Vagina (tissue), 2 donors: ENCODE measurements at regions not wholly inside any gene's neighbourhood (a gene's known extent, or its start where the extent isn't known, plus 50 kb on each side); places are given as distances from the start of the nearest gene placed in this dataset.

Experiments
- DNase-seq, 2 donors: peaks; one replicate each; pipeline ENCODE4 v3.0.0-alpha.2; 2017; ENCODE audit errors: extremely low spot score in 2 of 2
- H3K27ac ChIP-seq: fragments of 200-600 bp; sonication (generic); one replicate; pipeline ENCODE4 v1.5.1; 2019
- H3K27me3 ChIP-seq: fragments of 200-600 bp; sonication (generic); one replicate; pipeline ENCODE4 v1.5.1; 2019
- H3K36me3 ChIP-seq, 2 donors: fragments of 200-600 bp; sonication (generic); one replicate each; pipeline ENCODE4 v1.5.1; 2017 to 2019
- H3K4me1 ChIP-seq: fragments of 200-600 bp; sonication (generic); one replicate; pipeline ENCODE4 v1.5.1; 2019
- H3K4me3 ChIP-seq, 2 donors: fragments of 200-600 bp; sonication (generic); 1 replicate in 1 of 2; 2 replicates in 1 of 2; pipeline ENCODE4 v1.5.1; 2016 to 2019
- H3K9me3 ChIP-seq: fragments of 200-600 bp; sonication (generic); one replicate; pipeline ENCODE4 v1.5.1; 2019
- POLR2A ChIP-seq, 2 donors: fragments of 450-650 bp; IDR thresholded peaks; one replicate each; pipeline ENCODE4 v1.6.1; 2017; ENCODE audit warnings: antibody characterized with exemption in 2 of 2, mild to moderate bottlenecking in 2 of 2, moderate library complexity in 2 of 2
- POLR2AphosphoS5 ChIP-seq, 2 donors: sonication (generic); formaldehyde crosslinking; IDR thresholded peaks; one replicate each; pipeline ENCODE4 v1.9.0; 2017; ENCODE audit warnings: antibody characterized with exemption in 2 of 2, mild to moderate bottlenecking in 2 of 2, low read depth in 1 of 2; ENCODE audit not compliant: insufficient read depth in 1 of 2
- intact Hi-C: fragments of 100-400 bp; cut with DNase I; formaldehyde crosslinking; loops from one replicate; pipeline ENCODE4 v1.15.1; 2023
- TF ChIP-seq, protein P1 (sequence below), 3 experiments: fragments of 450-650 bp in 2 of 3; fragments of 200-600 bp in 1 of 3; sonication (generic) in 1 of 3; IDR thresholded peaks; one replicate each; pipeline ENCODE4 v1.5.1; 2017 to 2019; ENCODE audit warnings: antibody characterized with exemption in 3 of 3, mild to moderate bottlenecking in 2 of 3, moderate library complexity in 2 of 3

DNA sequence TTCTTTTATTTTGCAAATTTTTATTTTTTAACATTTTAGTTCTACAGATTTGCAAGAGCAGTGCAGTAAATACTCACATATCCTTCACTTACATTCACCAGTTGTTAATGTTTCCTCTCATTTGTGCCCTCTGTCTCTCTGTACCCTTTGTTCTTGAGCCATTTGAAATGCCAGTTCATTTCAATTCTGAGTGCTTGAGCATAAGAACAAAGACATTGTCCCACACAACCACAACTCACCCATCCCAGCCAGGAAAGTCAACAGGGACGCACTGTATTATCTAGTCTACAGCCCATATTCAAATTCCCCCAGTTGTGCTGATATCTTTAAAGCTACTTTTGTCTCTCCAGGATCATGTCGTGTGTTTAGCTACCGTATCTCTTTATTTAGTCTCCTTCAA, 141.4 kb upstream of the SLC6A11 start:
- no peaks in the 10 kb centered on the region for H3K27me3 ChIP-seq
- no peaks in the 10 kb centered on the region for H3K4me1 ChIP-seq
- no peak overlapping the region for H3K27ac ChIP-seq
- no peaks in the 10 kb centered on the region for H3K9me3 ChIP-seq
- no peaks in the 10 kb centered on the region for H3K36me3 ChIP-seq
- TF ChIP-seq, protein P1, sequence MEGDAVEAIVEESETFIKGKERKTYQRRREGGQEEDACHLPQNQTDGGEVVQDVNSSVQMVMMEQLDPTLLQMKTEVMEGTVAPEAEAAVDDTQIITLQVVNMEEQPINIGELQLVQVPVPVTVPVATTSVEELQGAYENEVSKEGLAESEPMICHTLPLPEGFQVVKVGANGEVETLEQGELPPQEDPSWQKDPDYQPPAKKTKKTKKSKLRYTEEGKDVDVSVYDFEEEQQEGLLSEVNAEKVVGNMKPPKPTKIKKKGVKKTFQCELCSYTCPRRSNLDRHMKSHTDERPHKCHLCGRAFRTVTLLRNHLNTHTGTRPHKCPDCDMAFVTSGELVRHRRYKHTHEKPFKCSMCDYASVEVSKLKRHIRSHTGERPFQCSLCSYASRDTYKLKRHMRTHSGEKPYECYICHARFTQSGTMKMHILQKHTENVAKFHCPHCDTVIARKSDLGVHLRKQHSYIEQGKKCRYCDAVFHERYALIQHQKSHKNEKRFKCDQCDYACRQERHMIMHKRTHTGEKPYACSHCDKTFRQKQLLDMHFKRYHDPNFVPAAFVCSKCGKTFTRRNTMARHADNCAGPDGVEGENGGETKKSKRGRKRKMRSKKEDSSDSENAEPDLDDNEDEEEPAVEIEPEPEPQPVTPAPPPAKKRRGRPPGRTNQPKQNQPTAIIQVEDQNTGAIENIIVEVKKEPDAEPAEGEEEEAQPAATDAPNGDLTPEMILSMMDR (IDR thresholded peaks at IDR 0.05), result no peak
- no peak for TF ChIP-seq POLR2A (IDR thresholded peaks at IDR 0.05)
- TF ChIP-seq POLR2AphosphoS5 (IDR thresholded peaks at IDR 0.05; ENCODE audit: insufficient read depth in 1 of 2, low read depth in 1 of 2), result no peak
- intact Hi-C loops, result no loop called here
- no peak overlapping the region for H3K4me3 ChIP-seq
- DNase-seq, result no peak

DNA sequence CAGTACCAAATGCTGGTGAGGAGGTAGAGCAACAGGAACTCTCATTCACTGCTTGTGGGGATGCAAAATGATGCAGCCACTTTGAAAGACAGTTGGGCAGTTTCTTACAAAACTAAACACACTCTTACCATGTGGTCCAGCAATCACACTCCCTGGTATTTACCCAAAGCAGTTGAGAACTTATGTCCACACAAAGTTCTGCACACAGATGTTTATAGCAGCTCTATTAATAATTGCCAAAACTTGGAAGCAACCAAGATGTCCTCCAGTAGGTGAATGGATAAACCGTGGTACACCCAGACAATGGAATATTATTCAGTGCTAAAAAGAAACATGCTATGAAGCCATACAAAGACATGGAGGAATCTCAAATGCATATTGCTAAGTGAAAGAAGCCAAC, 139.1 kb upstream of the SLC6A11 start:
- Histone ChIP-seq H3K27ac (no peak overlapping the region), H3K4me1 (no peaks in the 10 kb centered on the region), H3K9me3 (no peaks in the 10 kb centered on the region), H3K27me3 (no peaks in the 10 kb centered on the region), H3K4me3 (no peak overlapping the region), H3K36me3 (no peaks in the 10 kb centered on the region)
- intact Hi-C loops, result no loop called here
- TF ChIP-seq POLR2AphosphoS5 (IDR thresholded peaks at IDR 0.05; ENCODE audit: insufficient read depth in 1 of 2, low read depth in 1 of 2) (no peak), POLR2A (IDR thresholded peaks at IDR 0.05) (no peak)
- TF ChIP-seq, protein P1 (IDR thresholded peaks at IDR 0.05), result no peak
- DNase-seq, result no peak

DNA sequence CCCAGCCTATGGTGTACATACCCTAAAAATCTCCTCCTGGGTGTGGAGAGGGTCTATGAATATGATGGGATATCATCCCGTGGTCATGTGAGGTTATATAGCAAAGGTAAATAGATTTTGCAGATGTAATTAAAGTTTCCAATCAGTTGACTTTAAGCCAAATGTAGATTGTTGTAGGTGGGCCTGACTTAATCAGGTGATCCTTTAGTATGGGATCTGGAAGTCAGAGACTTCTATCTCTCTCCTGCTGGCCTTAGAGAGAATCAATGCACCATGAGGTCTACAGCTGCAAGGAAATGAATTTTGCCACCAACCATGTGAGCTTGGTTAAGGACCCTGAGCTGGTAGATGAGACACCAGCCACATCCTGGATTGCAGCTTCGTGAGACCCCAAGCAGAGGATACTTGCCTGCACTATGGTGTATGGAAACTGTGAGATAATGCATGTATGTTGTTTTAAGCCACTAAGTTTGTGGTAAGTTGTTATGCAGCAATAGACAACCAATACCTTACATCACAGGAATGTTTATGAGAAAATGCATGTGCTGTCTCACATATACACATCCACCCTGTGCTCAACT, 137.1 kb upstream of the SLC6A11 start:
- Histone ChIP-seq H3K4me3 (no peak overlapping the region), H3K9me3 (no peaks in the 10 kb centered on the region), H3K27ac (no peak overlapping the region), H3K4me1 (no peaks in the 10 kb centered on the region), H3K36me3 (no peaks in the 10 kb centered on the region), H3K27me3 (no peaks in the 10 kb centered on the region)
- intact Hi-C loops, result no loop called here
- no peak for DNase-seq
- no peak for TF ChIP-seq POLR2AphosphoS5 (IDR thresholded peaks at IDR 0.05; ENCODE audit: insufficient read depth in 1 of 2, low read depth in 1 of 2)
- TF ChIP-seq, protein P1 (IDR thresholded peaks at IDR 0.05), result no peak
- TF ChIP-seq POLR2A (IDR thresholded peaks at IDR 0.05), result no peak

DNA sequence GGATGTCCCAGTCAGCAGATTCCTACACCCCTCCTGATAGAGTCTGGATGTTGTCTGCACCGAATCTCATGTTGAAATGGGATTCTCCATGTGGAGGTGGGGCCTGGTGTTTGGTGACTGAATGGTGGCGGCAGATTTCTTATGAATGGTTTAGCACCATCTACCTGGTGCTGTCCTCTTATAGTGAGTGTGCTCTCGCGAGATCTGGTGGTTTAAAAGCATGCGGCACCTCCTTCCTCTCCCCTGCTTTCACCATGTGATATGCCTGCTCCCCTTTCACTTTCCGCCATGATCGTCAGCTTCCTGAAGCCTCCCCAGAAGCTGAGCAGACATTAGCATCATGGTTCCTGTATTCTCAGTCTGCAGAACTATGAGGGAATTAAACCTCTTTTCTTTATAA, 135.2 kb upstream of the SLC6A11 start:
- Histone ChIP-seq H3K36me3 (no peaks in the 10 kb centered on the region), H3K27ac (no peak overlapping the region), H3K4me1 (no peaks in the 10 kb centered on the region), H3K9me3 (no peaks in the 10 kb centered on the region), H3K4me3 (no peak overlapping the region), H3K27me3 (no peaks in the 10 kb centered on the region)
- TF ChIP-seq POLR2AphosphoS5 (IDR thresholded peaks at IDR 0.05; ENCODE audit: insufficient read depth in 1 of 2, low read depth in 1 of 2), result no peak
- intact Hi-C loops, result no loop called here
- DNase-seq, result no peak

DNA sequence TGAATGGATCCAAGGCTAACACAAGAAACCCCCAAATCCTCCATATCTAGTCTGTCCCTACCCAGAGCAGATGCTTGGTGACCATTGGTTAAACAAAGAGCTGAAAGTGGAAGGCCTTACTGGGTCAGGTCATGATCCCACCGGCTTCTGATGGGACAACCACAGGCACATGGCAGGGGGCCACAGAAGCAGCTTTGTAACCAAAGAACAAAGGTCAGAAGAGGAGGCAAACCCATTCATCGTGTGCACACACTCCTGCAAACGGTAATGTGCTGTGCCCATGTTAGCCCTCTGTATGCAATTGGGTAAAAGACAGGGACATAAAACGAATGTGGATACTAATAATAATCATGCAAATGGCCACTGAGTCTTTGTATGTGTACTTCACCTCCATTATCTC, 133.3 kb upstream of the SLC6A11 start:
- no peak overlapping the region for H3K27ac ChIP-seq
- no peaks in the 10 kb centered on the region for H3K9me3 ChIP-seq
- no peaks in the 10 kb centered on the region for H3K4me1 ChIP-seq
- H3K36me3 ChIP-seq, result no peaks in the 10 kb centered on the region
- no peak for DNase-seq
- H3K4me3 ChIP-seq, result no peak overlapping the region
- no peak for TF ChIP-seq POLR2A (IDR thresholded peaks at IDR 0.05)
- no peak for TF ChIP-seq POLR2AphosphoS5 (IDR thresholded peaks at IDR 0.05; ENCODE audit: insufficient read depth in 1 of 2, low read depth in 1 of 2)
- TF ChIP-seq, protein P1 (IDR thresholded peaks at IDR 0.05), result no peak
- intact Hi-C loops, result no loop called here
- H3K27me3 ChIP-seq, result no peaks in the 10 kb centered on the region
